Lower lobe of right lung (tissue), 2 donors: ENCODE measurements at regions not wholly inside any gene's neighbourhood (a gene's known extent, or its start where the extent isn't known, plus 50 kb on each side); places are given as distances from the start of the nearest gene placed in this dataset.
A peak's percentile ranks its signal among the peaks of the same experiment; 100 is the strongest.
"Not testable (repeated sequence)": the region's sequence is repeated elsewhere in the genome, so short reads cannot be mapped to it uniquely, and the experiment has no call there.

ENCODE experiments used
- ATAC-seq, 2 donors: fragments of 200-7000 bp; cut with Tn5 transposase; one replicate each; pipeline ENCODE4 v1.9.1; 2020 to 2022; ENCODE audit warnings: mild to moderate bottlenecking in 2 of 2, moderate library complexity in 2 of 2
- DNase-seq: peaks from one replicate; pipeline ENCODE4 v3.0.0-alpha.2; 2020
- H3K27ac ChIP-seq: fragments of 200-600 bp; one replicate; pipeline ENCODE4 v1.8.0; 2022
- H3K27me3 ChIP-seq: fragments of 200-600 bp; one replicate; pipeline ENCODE4 v1.8.0; 2022; ENCODE audit warnings: low read depth
- H3K36me3 ChIP-seq: fragments of 200-600 bp; one replicate; pipeline ENCODE4 v1.8.0; 2022; ENCODE audit warnings: mild to moderate bottlenecking
- H3K4me1 ChIP-seq: fragments of 200-600 bp; one replicate; pipeline ENCODE4 v1.8.0; 2022
- H3K4me3 ChIP-seq: fragments of 200-600 bp; one replicate; pipeline ENCODE4 v1.8.0; 2022; ENCODE audit warnings: mild to moderate bottlenecking
- H3K9me3 ChIP-seq: fragments of 200-600 bp; one replicate; pipeline ENCODE4 v1.8.0; 2022
- CTCF ChIP-seq: fragments of 200-600 bp; IDR thresholded peaks from one replicate; pipeline ENCODE4 v1.8.0; 2022; ENCODE audit warnings: antibody characterized with exemption, mild to moderate bottlenecking
- intact Hi-C: fragments of 100-400 bp; cut with DNase I; formaldehyde crosslinking; loops from one replicate; pipeline ENCODE4 v1.11.0; 2022
- donor health status: DM: no; HTN: yes; CAD: no; lungs with severe emphysema.

- no peak for TF ChIP-seq CTCF
- no peaks in the 10 kb centered on the region for H3K9me3 ChIP-seq
- no peak overlapping the region for H3K27ac ChIP-seq
- no peaks in the 10 kb centered on the region for H3K36me3 ChIP-seq
- H3K27me3 ChIP-seq, result no peaks in the 10 kb centered on the region
- H3K4me3 ChIP-seq, result no peak overlapping the region
- H3K4me1 ChIP-seq, result no peaks in the 10 kb centered on the region
- DNase-seq, result no peak
- intact Hi-C loops, result no loop called here
- ATAC-seq, result no peak
Measured at GRCh38 chr7:113752689-113753088, 166.1 kb downstream of the PPP1R3A start.

GRCh38 chr7:113752289-113752688 is 166.5 kb downstream of the PPP1R3A start:
- Histone ChIP-seq H3K4me1 (no peaks in the 10 kb centered on the region), H3K4me3 (no peak overlapping the region), H3K27me3 (no peaks in the 10 kb centered on the region), H3K9me3 (no peaks in the 10 kb centered on the region), H3K27ac (no peak overlapping the region), H3K36me3 (no peaks in the 10 kb centered on the region)
- intact Hi-C loops, result no loop called here
- DNase-seq (no peak), ATAC-seq (no peak)
- TF ChIP-seq CTCF, result no peak

- intact Hi-C loops, result no loop called here
- no peaks in the 10 kb centered on the region for H3K9me3 ChIP-seq
- no peaks in the 10 kb centered on the region for H3K4me1 ChIP-seq
- no peaks in the 10 kb centered on the region for H3K27me3 ChIP-seq
- H3K27ac ChIP-seq, result no peak overlapping the region
- no peak for ATAC-seq
- no peak for TF ChIP-seq CTCF
- no peak for DNase-seq
- H3K4me3 ChIP-seq, result no peak overlapping the region
- no peaks in the 10 kb centered on the region for H3K36me3 ChIP-seq
Measured at GRCh38 chr7:113751547-113751946, 167.3 kb downstream of the PPP1R3A start.

GRCh38 chr7:113748385-113748784 is 170.4 kb downstream of the PPP1R3A start:
- H3K4me3 ChIP-seq, intact Hi-C loops, H3K4me1 ChIP-seq, DNase-seq, H3K27ac ChIP-seq, ATAC-seq, H3K36me3 ChIP-seq, H3K9me3 ChIP-seq, H3K27me3 ChIP-seq: not testable (repeated sequence)

GRCh38 chr7:113742946-113743431 is 175.8 kb downstream of the PPP1R3A start:
- H3K4me3 ChIP-seq, ATAC-seq, H3K9me3 ChIP-seq, intact Hi-C loops, H3K4me1 ChIP-seq, H3K36me3 ChIP-seq, H3K27me3 ChIP-seq, H3K27ac ChIP-seq: not testable (repeated sequence)
- peak; percentile 40 for DNase-seq

- Histone ChIP-seq H3K27ac (no peak overlapping the region), H3K4me1 (no peaks in the 10 kb centered on the region), H3K27me3 (no peaks in the 10 kb centered on the region), H3K9me3 (no peaks in the 10 kb centered on the region), H3K36me3 (no peaks in the 10 kb centered on the region), H3K4me3 (no peak overlapping the region)
- intact Hi-C loops, result no loop called here
- DNase-seq (no peak), ATAC-seq (no peak)
- no peak for TF ChIP-seq CTCF
Measured at GRCh38 chr7:113742377-113742776, 176.4 kb downstream of the PPP1R3A start.

- no peaks in the 10 kb centered on the region for H3K36me3 ChIP-seq
- TF ChIP-seq CTCF, result no peak
- ATAC-seq (no peak), DNase-seq (no peak)
- H3K4me1 ChIP-seq, result no peaks in the 10 kb centered on the region
- no peak overlapping the region for H3K27ac ChIP-seq
- intact Hi-C loops, result no loop called here
- H3K9me3 ChIP-seq, result no peaks in the 10 kb centered on the region
- no peak overlapping the region for H3K4me3 ChIP-seq
- H3K27me3 ChIP-seq, result no peaks in the 10 kb centered on the region
Measured at GRCh38 chr7:113731571-113731970, 187.2 kb downstream of the PPP1R3A start.
